Loucy (cell line): ENCODE measurements at regions not wholly inside any gene's neighbourhood (a gene's known extent, or its start where the extent isn't known, plus 50 kb on each side); places are given as distances from the start of the nearest gene placed in this dataset.

Source experiments
- EZH2phosphoT487 ChIP-seq: fragments of 200-600 bp; IDR thresholded peaks from 2 replicates; pipeline ENCODE4 v1.6.1; 2018; ENCODE audit warnings: antibody characterized with exemption, mild to moderate bottlenecking, moderate library complexity, borderline replicate concordance
- TF ChIP-seq, protein P1 (sequence below): fragments of 200-600 bp; sonication (generic); conservative IDR thresholded peaks from 2 replicates; pipeline ENCODE4 v1.5.1; 2014; ENCODE audit warnings: mild to moderate bottlenecking, antibody characterized with exemption, low read length

DNA sequence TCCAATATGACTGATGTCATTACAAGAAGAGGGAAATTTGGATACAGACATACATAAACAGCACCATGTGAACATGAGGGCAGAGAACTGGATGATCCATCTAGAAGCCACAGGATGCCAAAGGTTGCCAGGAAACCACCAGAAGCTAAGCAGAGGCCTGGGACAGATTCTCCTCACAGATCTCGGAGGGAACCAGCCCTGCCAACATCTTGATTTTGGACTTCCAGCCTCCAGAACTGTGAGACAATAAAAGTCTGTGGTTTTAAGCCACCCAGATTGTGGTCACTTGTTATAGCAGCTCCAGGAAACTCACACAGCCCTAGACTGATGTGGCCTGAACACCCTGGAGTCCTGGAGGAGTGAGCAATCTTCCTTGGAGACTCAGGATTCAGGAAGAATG lies 351.6 kb downstream of the EIPR1 start:
- TF ChIP-seq, protein P1, sequence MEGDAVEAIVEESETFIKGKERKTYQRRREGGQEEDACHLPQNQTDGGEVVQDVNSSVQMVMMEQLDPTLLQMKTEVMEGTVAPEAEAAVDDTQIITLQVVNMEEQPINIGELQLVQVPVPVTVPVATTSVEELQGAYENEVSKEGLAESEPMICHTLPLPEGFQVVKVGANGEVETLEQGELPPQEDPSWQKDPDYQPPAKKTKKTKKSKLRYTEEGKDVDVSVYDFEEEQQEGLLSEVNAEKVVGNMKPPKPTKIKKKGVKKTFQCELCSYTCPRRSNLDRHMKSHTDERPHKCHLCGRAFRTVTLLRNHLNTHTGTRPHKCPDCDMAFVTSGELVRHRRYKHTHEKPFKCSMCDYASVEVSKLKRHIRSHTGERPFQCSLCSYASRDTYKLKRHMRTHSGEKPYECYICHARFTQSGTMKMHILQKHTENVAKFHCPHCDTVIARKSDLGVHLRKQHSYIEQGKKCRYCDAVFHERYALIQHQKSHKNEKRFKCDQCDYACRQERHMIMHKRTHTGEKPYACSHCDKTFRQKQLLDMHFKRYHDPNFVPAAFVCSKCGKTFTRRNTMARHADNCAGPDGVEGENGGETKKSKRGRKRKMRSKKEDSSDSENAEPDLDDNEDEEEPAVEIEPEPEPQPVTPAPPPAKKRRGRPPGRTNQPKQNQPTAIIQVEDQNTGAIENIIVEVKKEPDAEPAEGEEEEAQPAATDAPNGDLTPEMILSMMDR: no peak
- no peak for TF ChIP-seq EZH2phosphoT487
